HCT116 (cell line): ENCODE measurements at regions not wholly inside any gene's neighbourhood (a gene's known extent, or its start where the extent isn't known, plus 50 kb on each side); places are given as distances from the start of the nearest gene placed in this dataset.

ENCODE experiments used
- SIN3A ChIP-seq: IDR thresholded peaks from 2 replicates; pipeline ENCODE4 v1.6.1; 2012; ENCODE audit warnings: low read depth
- TCF7L2 ChIP-seq: IDR thresholded peaks from 2 replicates; pipeline ENCODE4 v1.7.0; 2011; ENCODE audit warnings: borderline replicate concordance, inconsistent platforms; ENCODE audit not compliant: insufficient read depth, insufficient read length; ENCODE audit errors: extremely low read depth

DNA sequence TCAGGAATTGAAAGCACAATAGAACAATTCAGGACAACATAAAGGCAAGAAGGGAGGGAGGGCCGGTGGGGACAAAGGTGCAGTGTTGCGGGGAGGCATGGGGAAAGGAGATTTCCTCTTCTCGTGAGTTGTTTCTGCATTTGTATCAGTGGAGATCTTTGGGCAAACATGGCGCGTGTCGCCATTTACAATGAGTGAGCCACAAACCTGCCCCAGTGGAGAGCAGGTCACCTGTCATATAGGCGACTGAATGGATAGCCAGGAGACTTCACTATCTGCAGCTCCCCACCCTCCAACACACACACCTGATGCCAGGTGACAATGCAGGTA lies 87.7 kb upstream of the SLC45A1 start:
- TF ChIP-seq TCF7L2 (no peak), SIN3A (no peak)
